ENCODE measurements at regions not wholly inside any gene's neighbourhood (a gene's known extent, or its start where the extent isn't known, plus 50 kb on each side); places are given as distances from the start of the nearest gene placed in this dataset.

DNA sequence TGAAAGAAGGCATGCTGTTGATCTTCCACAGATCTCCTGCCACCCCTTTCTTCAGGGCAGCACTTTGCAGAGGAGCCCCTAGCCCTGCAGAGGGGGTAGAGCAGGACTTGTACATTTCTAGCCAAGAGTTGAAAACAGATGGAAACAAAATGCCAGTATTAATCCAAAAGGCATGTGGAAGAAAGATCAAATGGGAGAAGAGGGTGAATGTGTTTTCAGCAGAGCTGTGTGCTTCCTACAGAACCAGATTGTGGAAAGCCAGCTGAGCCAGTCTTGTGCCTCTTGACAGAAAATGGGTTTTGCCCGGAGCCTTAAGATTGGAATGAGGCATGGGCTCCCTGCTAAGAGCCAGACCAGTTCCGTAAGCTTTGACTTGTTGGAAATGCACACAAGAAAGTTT is 105.2 kb upstream of the TSPAN2 start:
- TF ChIP-seq, protein P1, sequence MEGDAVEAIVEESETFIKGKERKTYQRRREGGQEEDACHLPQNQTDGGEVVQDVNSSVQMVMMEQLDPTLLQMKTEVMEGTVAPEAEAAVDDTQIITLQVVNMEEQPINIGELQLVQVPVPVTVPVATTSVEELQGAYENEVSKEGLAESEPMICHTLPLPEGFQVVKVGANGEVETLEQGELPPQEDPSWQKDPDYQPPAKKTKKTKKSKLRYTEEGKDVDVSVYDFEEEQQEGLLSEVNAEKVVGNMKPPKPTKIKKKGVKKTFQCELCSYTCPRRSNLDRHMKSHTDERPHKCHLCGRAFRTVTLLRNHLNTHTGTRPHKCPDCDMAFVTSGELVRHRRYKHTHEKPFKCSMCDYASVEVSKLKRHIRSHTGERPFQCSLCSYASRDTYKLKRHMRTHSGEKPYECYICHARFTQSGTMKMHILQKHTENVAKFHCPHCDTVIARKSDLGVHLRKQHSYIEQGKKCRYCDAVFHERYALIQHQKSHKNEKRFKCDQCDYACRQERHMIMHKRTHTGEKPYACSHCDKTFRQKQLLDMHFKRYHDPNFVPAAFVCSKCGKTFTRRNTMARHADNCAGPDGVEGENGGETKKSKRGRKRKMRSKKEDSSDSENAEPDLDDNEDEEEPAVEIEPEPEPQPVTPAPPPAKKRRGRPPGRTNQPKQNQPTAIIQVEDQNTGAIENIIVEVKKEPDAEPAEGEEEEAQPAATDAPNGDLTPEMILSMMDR (IDR thresholded peaks at IDR 0.05; ENCODE audit: control extremely low read depth in 1 of 3, insufficient read depth in 1 of 3, low read depth in 1 of 3, low read length in 3 of 3): no peak
- TF ChIP-seq GTF2F1 (IDR thresholded peaks at IDR 0.05; ENCODE audit: borderline replicate concordance, low read depth, low read length) (no peak), EZH2 (IDR thresholded peaks at IDR 0.05; ENCODE audit: low read depth, low read length, severe bottlenecking) (no peak), TAF1 (IDR thresholded peaks at IDR 0.05; ENCODE audit: low read depth, low read length) (no peak), CBX5 (IDR thresholded peaks at IDR 0.05; ENCODE audit: low read depth, low read length) (no peak), NRF1 (IDR thresholded peaks at IDR 0.05; ENCODE audit: low read depth, low read length) (no peak), SIN3A (conservative IDR thresholded peaks at IDR 0.05 in 1 of 2, IDR thresholded peaks at IDR 0.05 in 1 of 2; ENCODE audit: low read depth in 1 of 2, low read length in 2 of 2) (no peak), ZNF274 (IDR thresholded peaks at IDR 0.05; ENCODE audit: borderline replicate concordance, extremely low read depth, low read length) (no peak), RXRA (IDR thresholded peaks at IDR 0.05; ENCODE audit: insufficient read depth, low read depth, low read length) (no peak), SIRT6 (IDR thresholded peaks at IDR 0.05; ENCODE audit: low read length) (no peak), POLR2AphosphoS5 (IDR thresholded peaks at IDR 0.05; ENCODE audit: low read depth, low read length) (no peak), SIX5 (IDR thresholded peaks at IDR 0.05; ENCODE audit: low read depth, low read length) (no peak), TBP (IDR thresholded peaks at IDR 0.05; ENCODE audit: low read depth, low read length) (no peak), EP300 (IDR thresholded peaks at IDR 0.05; ENCODE audit: borderline replicate concordance in 1 of 2, low read depth in 2 of 2, low read length in 2 of 2) (no peak)

All from H1 (cell line).